ENCODE measurements at regions not wholly inside any gene's neighbourhood (a gene's known extent, or its start where the extent isn't known, plus 50 kb on each side); places are given as distances from the start of the nearest gene placed in this dataset.
"Not testable (repeated sequence)": the region's sequence is repeated elsewhere in the genome, so short reads cannot be mapped to it uniquely, and the experiment has no call there.

- no peak for DNase-seq (ENCODE audit: low spot score)
Measured at GRCh38 chr6:56806368-56806767, 148.5 kb upstream of the BEND6 start.

- DNase-seq (ENCODE audit: low spot score), result no peak
Measured at GRCh38 chr6:56804996-56805395, 149.9 kb upstream of the BEND6 start.

GRCh38 chr6:56803594-56803993, 151.3 kb upstream of the BEND6 start:
- peak; percentile 31 for DNase-seq (ENCODE audit: low spot score)

GRCh38 chr6:56802584-56802983, 152.3 kb upstream of the BEND6 start:
- DNase-seq (ENCODE audit: low spot score), result no peak

- DNase-seq (ENCODE audit: low spot score), result no peak
Measured at GRCh38 chr6:56799989-56800388, 154.9 kb upstream of the BEND6 start.

- peak; percentile 31 for DNase-seq (ENCODE audit: low spot score)
Measured at GRCh38 chr6:56798163-56798562, 155.5 kb upstream of the DST start.

GRCh38 chr6:56796196-56796532, 153.5 kb upstream of the DST start:
- DNase-seq (ENCODE audit: low spot score), result no peak

- DNase-seq (ENCODE audit: low spot score), result no peak
Measured at GRCh38 chr6:56795466-56796195, 152.9 kb upstream of the DST start.

GRCh38 chr6:56794421-56794820, 151.7 kb upstream of the DST start:
- DNase-seq (ENCODE audit: low spot score), result no peak

- no peak for DNase-seq (ENCODE audit: low spot score)
Measured at GRCh38 chr6:56793938-56794337, 151.2 kb upstream of the DST start.

- no peak for DNase-seq (ENCODE audit: low spot score)
Measured at GRCh38 chr6:56790414-56790813, 147.7 kb upstream of the DST start.

GRCh38 chr6:56789879-56790278, 147.2 kb upstream of the DST start:
- DNase-seq (ENCODE audit: low spot score), result no peak

- DNase-seq (ENCODE audit: low spot score), result no peak
Measured at GRCh38 chr6:56789342-56789741, 146.7 kb upstream of the DST start.

GRCh38 chr6:56787209-56787608, 144.5 kb upstream of the DST start:
- no peak for DNase-seq (ENCODE audit: low spot score)

- no peak for DNase-seq (ENCODE audit: low spot score)
Measured at GRCh38 chr6:56786256-56786655, 143.6 kb upstream of the DST start.

- not testable (repeated sequence) for DNase-seq (ENCODE audit: low spot score)
Measured at GRCh38 chr6:56785536-56785935, 142.8 kb upstream of the DST start.

- DNase-seq (ENCODE audit: low spot score), result not testable (repeated sequence)
Measured at GRCh38 chr6:56780109-56780508, 137.4 kb upstream of the DST start.

GRCh38 chr6:56778503-56778902, 135.8 kb upstream of the DST start:
- not testable (repeated sequence) for DNase-seq (ENCODE audit: low spot score)

GRCh38 chr6:56775498-56776166, 132.9 kb upstream of the DST start:
- no peak for DNase-seq (ENCODE audit: low spot score)

GRCh38 chr6:56772737-56773184, 130.1 kb upstream of the DST start:
- no peak for DNase-seq (ENCODE audit: low spot score)

GRCh38 chr6:56771929-56772607, 129.4 kb upstream of the DST start:
- no peak for DNase-seq (ENCODE audit: low spot score)

GRCh38 chr6:56771189-56771588, 128.5 kb upstream of the DST start:
- no peak for DNase-seq (ENCODE audit: low spot score)

- no peak for DNase-seq (ENCODE audit: low spot score)
Measured at GRCh38 chr6:56770011-56770520, 127.4 kb upstream of the DST start.

Data from hepatic stellate cell (primary cell).